ENCODE measurements at regions not wholly inside any gene's neighbourhood (a gene's known extent, or its start where the extent isn't known, plus 50 kb on each side); places are given as distances from the start of the nearest gene placed in this dataset.
"Not testable (repeated sequence)": the region's sequence is repeated elsewhere in the genome, so short reads cannot be mapped to it uniquely, and the experiment has no call there.

DNA sequence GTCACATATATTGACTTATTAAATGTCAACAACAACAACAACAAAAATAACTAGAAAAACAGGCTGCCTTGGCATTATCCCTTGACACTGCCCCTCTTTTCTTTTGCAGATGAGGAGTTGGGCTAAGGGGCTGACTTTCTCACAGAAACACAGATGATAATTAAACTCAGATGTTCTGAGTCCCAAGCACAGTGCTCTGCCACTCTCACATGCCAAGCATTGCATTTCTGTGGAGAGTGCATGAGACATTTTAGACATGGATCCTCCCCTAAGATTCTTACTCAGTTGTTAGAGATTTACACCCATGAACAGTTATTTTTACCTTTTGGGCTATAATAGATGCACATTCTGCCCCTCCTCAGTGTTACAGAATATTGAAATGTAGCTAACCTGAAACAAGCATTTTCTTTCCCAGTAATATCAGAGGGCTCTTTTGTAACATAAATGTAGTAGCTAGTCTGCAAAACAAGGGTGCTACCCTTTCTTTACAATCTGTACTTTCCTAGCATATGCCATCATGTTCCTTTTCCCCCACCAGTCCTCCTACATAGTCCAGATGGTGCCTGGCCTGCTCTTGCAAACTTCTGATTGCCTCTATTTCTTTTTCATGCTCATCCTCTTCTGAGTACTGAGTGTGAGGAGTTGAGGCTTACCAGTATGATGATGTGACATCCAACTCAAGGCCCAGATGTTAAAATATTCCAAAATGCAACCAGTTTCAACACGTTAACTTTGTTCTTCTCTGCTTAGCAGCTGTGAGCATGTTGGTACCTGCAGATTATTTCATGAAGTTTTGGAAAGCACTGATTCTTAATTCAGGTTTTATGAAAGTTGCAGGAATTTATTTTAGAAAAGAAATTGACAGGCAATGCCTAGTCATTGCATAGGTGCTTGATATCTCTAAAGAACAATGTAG, 125.0 kb upstream of the ATP2B1 start:
- DNase-seq = no peak

DNA sequence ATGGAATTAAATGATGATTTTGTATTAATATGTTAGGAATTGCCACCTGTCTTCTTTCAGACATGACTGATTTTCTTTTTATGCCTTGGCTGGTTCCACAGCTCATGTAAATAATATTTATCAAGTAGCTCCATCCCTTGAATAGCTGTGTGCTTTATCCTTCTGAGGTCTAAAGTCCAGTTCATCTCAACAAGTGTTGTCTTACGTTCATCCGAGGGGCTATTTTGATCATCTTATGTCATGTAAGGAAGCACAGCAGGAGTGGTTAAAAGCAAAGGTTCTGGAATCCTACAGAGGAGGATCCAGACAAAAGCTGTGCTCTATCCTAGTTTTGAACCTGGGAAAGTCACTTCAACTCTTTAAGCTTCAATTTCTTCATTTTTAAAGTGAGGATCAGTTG, 123.7 kb upstream of the ATP2B1 start:
- no peak for DNase-seq

DNA sequence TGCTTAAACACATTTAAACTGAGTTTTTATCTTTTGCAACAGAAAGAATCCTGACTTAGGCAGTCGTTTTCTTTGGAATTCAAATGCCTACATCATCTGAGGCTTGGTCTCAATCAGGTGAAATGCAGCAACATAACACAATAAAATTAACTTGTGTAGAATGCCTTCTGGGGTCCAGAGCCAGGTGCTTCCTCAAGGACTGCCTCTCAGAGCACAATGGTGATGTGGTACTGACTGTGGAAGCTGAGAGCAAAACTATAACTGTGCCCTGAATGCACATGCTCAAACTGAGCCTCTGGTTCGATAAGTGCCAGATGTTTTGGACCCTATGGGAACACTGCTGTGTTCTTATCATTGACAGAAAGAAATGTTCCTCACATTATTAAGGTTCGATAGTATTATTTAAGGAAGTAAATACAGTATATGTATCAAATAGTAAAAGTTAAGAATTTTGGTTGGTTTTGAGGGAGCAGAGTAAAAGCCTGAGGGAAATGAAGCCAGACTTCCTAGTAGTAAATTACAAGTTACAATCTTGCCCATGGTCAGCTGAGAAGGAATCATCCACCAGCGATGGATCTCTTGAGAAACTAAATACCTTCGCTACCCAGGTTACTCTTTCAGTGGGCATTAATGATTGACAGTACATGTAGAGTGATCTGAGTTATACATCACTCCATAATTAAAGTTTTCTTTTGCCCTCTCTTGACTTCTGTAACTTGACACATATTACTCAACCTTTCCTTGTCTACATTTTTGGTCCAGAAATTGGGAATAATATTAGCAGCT, 122.9 kb upstream of the ATP2B1 start:
- no peak for DNase-seq

DNA sequence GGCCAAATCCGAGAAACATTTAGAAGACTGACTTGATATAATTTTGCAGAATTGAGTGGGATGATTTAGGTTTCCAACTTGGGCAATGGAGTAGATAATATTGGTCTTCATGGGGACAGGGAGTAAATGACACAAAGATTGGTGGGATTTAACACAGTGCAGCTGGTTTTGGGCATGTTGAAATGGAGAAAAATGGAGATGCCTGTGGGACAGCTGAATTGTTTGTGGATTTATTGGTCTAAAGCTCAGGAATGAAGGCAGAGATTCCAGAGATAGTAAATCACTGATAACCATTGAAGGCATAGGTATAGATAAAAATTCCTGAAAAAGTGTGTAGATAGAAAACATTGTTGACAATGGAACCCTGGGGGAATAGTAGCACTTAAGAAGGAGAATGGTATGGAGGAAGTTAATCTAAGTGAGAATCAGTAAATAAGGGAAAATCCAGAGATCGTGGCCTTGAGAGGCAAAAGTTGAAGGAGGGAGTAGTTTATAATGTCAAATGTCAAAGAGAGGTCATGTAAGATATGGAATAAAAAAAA, 120.9 kb upstream of the ATP2B1 start:
- DNase-seq = no peak

DNA sequence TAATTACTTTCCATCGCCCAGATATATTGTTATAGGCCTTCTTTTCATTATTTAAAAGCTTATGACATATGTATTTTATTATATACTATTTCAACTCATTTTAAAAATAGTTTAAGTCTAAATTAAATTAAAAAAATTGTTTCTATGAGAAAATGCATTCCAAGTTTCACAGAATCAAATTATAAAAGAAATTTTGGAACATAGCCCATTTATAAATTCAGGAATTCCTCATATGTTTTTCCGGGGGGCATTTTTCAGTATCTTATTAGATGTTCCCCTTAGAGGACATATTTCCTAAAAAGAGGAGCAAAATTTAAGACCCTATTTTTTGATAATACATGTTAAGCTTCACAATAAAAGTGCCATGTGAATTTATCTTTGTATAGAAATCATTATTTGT, 119.9 kb upstream of the ATP2B1 start:
- DNase-seq = no peak

DNA sequence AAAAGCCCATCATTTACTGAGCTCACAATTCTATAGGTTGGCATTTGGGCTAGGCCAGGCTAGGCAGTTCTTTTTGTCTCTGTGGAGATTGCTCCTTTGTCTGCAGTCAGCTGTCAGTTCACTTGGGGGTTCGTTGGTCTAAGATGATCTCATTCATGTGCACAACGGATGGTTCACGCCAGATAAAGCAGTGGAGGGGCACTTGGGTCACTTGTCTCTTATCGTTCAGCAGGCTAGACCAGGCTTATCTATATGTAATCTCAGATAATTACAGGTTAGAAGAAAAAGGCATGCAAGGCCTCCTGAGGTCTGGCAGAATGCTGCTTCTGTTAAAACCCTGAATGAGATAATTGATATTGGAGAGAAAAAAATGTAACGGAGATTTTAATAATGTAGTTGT, 119.0 kb upstream of the ATP2B1 start:
- DNase-seq = peak; percentile 50

DNA sequence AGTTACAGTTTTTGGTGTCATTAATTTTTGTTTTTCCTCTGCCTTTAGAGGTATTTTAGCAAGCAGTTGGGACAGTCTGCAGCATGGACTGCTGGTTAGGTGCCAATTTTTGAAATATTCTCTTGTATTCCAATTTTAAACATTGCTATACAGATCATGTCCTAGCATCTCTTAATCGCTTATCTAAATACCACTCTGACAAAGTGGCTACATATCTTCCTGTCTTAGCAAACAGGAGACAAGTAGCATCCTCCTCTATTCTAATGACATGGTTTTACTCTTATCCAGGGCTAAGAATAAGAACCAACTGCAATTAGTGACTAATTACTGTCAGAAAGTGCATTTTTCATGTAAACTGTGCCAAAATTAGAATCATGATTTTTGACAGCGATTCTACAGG, 117.8 kb upstream of the ATP2B1 start:
- DNase-seq = no peak

DNA sequence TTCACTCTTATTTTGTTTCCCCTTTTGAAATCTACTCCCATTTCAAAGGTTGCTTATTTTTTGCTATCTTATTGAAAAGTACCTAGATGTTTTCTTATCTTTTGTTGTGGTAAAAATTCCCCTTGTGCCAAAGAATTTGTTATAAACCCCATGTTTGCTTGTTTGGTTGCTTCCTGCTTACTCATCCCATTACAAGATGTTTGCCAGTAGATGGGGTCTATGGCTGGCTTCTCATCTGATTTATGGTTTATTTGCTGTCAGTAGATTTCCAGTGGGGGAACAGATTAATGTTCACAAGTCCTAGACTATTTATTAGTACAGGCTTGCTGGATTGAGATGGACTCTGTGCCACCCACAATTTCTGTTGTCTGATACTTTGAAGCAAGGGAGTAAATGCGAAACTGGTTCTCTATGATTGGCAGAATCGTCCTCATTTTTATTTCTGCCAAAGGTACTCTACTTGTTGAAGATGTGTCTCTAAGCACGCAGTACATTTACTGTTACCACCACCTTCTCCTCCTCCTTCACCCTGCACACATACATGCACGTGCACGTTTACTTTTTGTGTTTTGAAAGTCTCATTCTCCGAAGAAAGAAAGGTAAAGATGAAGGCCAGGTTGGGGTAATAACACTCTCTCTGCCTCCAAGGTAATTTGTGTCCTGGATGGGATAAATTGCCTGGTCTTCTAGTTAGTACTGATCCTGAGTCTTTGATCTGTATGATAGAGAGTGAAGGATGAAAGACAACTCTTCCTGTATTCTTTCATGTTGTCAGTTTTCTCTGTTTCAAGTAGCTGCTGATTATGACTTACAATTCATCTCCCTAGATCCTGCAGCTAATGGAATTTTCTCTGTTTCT, 117.2 kb upstream of the ATP2B1 start:
- DNase-seq = no peak

DNA sequence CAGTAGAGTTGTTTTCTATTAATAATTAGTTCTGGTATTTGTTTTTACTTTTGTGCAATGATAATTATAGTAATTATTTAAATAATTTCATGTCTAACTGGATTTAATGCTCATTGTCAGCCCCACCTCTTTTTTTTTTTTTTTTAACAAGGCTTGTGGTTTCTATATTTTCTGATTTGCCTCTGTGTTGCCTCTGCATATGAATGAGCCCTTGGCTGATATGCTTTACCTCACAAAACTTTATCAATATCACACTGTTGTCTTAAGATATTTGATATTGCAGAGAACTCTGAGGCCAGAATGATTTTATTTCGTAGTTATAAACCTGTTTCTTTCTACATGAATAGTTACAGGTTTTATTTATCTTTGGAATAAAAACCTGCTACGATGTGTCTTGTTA, 116.2 kb upstream of the ATP2B1 start:
- no peak for DNase-seq

DNA sequence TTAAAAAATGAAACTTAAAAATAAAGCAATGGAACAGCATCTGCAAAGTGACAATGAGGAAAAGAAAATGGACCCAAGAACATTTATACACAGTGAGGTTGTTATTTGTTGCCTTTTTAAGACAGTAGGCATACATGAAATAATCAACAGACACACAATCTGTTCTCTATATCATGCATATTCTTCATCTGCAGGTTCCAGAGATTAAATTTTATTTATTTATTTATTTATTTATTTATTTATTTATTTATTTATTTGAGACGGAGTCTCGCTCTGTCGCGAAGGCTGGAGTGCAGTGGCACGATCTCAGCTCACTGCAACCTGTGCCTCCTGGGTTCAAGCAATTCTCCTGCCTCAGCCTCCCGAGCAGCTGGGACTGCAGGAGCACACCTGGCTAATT, 114.4 kb upstream of the ATP2B1 start:
- not testable (repeated sequence) for DNase-seq

DNA sequence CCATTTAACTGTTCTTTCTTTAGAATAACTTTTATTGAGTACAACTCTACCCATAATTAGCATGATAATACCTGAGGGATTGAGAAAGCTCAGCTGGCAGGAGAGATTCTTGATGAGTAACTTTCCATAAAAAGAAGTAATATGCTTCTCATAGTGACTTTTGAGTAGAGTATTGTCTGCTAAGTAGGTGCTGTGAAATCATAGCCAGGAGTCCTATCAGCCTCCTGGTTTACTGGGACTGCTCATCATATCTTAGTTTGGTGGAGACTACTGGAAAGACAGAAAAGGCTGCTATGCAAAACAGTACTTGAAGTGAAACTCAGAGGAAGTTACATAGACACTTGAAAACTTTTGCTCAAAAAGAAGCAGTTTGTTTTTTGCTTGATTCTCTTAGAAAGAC, 113.3 kb upstream of the ATP2B1 start:
- no peak for DNase-seq

DNA sequence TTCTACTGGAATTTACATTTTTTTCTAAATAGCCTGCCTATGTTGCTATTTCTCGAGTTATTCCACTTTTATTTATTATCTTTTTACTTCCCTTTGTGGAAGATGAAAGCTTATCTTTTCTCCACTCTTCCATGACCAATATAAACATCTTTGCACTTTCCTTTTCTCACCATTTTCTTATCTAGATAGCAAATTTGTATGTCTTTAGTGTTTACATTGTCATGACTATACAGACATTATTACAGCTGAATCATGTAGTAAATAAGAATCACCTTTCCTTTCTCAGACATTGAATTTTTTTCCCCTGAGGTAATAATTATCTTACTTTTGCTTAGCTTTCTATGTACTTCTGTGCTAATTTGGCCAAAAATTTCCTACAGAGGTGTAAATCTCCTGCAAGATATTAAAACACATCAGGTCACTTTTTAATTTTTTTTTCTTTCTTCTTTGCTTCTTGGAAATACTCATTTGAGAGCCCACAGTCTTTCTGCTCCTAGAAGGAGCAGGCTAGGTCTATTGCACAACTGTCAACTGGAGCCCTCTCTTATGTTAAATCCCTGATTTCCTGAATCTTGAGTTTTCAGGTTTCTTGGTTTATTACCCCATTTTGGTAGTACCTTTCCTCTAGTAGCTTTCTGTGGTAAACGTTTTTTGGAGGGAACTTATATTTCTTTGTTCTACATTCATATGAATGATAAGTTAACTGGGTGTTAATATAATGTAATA, 109.0 kb upstream of the ATP2B1 start:
- DNase-seq = no peak

DNA sequence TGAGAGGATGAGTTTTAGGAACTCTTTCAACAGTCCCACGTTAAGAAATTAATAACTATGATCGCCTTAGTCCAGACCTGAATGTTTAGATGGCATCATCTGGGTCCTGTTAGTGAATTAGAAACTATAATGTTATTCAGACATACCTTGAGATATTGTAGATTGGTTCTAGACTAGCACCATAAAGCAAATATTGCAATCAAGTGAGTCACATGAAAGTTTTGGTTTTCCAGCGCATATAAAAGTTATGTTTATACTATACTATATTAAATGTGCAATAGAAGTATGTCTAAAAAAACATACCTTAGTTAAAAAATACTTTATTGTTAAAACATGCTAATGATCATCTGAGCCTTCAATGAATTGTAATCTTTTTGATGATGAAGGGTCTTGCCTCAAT, 106.6 kb upstream of the ATP2B1 start:
- no peak for DNase-seq

DNA sequence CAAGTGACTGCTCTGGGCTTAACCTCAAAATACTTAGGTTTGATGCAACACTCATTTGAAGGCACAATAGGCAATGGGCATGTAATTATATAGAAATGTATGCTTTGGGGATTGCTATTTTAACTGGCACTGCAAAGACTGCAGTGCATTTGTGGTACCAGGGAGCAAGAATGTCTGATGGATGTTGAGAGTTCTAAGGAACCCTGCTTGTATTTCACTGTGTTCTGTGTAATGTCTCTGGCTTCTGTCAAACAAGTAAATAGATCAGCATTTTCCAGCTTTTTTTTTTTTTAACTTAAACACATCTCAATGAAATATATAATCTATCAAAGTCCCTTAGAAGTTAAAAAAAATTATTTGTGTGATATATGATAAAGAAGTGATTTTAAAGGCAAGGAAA, 94.8 kb upstream of the ATP2B1 start:
- DNase-seq = no peak

DNA sequence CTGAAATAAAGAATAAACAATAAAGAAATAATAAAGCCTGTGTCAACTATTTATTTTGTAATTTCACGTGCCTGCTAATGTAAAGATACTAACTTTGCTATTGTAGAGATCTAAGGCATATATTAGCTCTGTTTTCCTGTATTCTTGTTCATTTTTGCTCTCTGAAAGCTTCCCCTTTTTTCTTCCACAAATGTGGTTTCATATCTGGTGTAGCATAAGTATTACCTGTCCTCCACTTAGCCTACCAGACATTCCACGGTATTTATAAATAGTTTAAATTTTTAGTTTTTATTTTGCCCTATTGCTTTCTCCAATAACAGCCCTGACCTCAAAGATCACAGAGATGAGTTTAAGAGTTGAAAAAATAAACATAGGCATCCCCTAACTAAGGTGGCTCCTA, 92.6 kb upstream of the ATP2B1 start:
- no peak for DNase-seq

DNA sequence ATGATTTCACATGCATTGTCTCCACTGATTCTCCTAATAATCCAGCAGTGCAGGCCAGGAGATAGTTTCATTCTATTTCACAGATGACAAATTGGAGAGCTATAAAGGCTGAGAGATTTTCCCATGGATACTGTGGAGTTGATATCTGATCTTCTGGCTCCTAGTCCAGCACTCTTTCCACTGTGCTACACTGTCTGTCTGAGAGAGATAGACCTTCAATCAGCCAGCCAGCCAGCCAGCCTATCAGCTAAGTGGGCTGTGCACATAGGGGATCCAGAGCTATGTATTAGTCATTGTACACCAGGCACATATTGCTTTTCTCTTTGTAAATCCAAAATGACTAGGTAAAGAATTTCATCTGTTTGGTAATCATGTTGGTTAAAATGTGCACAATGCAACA, 91.8 kb upstream of the ATP2B1 start:
- DNase-seq = no peak

DNA sequence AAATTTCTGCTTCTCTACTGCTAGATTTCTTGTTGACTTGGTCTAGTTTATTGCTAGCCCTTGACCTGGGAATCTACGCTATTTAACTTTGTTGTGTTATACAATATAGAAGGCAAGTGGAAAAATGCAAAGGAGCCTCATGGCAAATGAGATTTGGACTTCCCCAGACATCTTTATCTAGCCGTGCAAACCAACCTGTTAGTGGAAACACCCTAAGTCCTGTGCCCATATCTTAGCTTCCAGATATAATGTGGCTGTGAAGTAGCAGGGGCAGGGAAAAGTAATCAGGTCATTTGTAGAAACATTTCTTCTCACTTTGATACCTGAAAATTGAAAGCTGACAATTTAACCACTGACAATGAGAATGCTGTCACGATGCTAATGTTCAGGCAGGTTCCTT, 90.7 kb upstream of the ATP2B1 start:
- no peak for DNase-seq

DNA sequence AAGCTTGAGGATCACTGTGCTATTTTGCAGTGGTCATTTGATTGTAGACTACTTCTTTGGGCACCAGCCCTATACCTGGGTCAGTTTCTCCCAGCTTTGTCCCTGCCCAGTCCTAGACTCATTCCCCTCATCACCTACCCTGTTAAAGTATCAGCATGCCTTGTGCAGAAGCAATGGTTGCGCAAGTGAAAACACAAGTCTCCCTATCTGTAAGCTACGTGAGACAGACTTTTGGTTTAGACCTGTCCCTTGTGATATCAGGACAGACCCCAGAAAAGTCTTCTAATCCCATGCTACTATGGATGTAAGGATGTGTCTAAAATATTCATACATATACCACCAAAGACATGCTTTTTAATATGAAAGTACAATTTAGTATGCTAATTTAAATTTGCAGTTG, 88.8 kb upstream of the ATP2B1 start:
- DNase-seq = no peak

DNA sequence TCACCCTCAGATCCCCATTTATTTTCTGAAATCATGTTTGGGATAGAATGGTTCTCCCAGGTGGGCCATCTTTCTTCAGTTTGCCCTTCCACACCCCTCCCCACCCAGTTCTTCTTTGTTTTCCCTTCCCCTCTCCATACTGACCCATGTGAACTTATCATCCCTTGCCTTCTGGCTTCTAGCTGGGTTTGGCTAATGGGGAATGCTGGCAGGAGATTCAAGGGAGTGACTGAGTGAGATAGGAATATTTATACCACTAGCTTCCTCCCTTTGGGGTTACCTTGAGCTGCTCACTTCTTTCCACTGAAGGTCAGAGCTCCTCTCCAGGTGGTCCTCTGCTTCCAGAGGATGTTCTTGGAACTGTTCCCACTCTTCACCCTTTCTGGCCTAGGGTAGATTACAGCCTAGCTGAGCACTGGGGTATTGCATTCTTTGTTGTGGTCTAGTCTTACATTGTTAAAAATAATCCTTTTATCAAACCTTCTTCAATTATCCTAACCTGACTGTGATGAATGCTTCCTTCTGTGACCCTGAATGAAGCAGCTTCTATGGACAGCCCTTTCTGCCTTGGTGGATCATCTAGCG, 88.3 kb upstream of the ATP2B1 start:
- DNase-seq = no peak

DNA sequence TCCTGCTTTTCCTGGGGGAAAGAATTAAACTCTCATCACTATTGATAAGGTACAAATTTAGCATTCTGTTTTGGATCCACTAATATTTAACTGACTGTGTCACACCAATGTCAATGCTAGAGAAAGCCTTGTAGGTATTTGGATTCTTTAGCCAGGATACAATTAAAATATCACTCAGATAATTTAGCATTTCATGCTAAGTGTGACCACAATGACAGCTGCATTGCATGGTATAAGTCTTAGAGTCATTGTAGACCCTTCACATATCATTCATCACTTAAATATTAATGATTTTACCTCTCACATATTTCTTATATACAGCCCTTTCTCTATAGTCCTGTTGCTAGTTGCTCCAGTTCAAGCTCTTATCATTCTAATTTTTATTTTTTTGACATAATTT, 85.3 kb upstream of the ATP2B1 start:
- DNase-seq = no peak

DNA sequence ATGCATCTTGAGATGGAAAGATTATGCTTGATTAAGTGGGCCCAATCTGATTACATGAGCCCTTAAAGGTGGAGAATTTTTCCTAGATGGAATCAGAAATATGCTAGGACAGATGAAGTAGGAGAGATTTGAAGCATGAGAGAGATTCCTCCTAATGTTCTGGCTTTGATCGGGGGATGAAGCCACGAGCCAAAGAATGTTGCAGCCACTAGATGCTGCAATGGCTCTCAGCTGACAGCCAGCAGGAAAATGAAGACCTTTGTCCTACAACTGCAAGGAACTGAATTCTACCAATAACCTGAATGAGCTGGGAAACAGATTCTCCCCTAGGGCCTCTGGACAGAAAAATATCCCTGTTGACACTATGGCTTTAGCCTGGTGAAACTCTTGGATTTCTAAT, 82.6 kb upstream of the ATP2B1 start:
- no peak for DNase-seq

DNA sequence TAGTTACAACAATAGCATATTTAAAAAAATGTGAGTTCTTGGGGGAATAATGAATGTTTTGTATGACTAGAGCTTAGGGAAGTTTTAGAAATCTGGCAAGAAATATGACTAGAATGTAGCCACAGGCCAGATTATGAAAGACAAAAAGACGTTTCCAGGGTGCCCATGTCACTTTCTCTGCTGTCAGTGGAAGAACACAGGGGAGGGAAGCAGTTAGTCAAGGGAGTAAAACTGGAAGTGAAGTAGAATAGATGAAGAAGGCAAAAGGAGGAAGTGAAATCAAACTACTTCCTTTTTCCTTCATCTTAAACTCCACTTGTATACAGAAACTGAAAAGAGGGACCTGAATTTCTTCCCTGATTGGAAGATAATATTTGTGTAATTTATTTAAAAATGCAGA, 81.2 kb upstream of the ATP2B1 start:
- DNase-seq = no peak
